GM18517 (cell line): ENCODE measurements at regions not wholly inside any gene's neighbourhood (a gene's known extent, or its start where the extent isn't known, plus 50 kb on each side); places are given as distances from the start of the nearest gene placed in this dataset.

Experiments
- ATAC-seq: cut with Tn5 transposase; IDR thresholded peaks from one replicate; pipeline ENCODE4 v1.9.1; 2021; ENCODE audit warnings: mild to moderate bottlenecking, moderate library complexity; ENCODE audit not compliant: unreplicated experiment

DNA sequence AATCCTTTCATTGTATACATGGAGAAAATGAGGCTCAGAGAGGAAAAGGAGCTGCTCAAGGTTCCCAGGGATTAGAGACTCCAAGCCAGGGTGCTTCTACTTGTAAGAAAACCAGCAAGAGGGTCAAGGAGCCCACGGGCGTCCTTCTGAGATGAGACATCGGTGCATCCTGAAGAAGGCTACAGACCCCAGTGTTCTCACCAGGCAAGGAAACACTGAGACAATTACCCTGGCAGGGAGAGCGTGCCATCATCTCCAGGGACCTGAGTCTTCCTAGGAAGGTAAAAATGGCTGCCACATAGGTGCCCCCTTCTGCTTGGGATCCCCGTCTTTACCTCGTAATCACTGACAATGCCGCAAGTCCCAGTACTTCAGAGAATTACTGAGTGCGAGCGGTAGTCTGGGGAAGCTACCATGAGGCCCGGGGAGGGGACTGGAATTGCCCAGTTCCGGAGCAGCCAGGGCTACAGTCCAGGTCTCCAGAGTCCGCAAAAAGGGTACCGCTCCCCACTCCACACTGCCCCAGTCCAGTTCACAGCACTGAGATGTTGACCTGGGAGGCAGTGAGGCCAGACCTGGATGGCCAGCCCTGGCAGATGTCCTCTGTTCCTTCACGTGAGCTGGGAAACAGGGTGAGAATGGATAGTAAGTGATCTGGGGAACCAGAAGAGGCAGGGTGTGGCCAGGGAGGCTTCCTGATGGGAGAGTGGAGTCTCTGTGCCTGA, 164.7 kb upstream of the SMAD3 start:
- ATAC-seq: no peak

DNA sequence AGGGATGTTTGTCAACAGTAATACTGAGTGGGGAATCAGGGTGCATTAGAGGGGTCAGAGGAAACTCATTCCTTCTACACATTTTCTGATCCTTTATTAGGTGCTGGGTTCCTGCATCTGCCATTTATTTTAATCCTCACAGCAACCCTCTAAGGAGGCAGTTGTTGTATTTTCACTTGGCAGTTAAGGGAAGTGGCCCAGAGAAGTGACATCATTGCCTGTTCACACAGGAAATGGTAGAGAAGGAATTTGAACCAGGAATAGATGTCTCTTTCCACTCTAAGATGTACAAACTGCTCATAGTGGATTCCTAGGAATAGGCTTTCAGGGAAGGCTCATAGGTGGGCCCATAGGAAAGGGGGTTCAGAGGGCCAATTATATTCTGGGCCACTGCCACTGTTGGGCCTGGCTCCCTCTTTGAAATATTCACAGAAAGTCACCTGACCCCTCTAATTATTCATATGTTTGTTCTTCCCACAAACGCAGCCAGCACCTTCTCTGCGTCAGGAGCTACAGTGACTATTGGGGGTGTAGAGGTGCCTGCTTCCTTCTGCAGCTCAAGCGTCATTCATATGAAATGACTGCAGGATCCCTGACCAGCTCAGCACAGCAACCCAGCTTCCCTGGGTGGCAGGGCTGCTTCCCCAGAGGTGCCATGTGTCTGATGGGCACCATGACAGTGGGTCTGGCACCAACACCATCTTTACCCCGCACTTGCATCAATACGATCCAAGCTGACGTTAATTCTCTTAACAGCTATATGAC, 163.9 kb upstream of the SMAD3 start:
- ATAC-seq: no peak

GRCh38 chr15:66905185-66905584, 160.2 kb upstream of the SMAD3 start:
- ATAC-seq: no peak

DNA sequence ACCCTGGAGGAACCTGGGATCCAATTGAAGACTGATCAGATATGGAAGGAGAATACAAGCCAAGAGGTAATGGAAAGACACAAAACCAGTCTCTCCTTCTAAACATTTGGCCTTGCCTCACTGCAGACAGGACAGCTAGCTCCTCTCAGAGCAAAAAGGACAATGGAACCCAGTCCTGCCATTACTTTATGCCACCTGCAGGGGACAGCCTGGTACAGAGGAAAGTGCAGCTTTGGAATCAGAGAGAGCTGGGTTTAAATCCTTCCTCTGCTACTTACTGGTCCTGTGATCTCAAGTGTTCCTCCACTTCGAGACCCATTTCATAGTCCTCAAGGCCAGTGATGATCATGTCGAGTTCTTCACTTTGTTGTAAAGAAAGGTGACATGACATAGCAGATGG, 159.4 kb upstream of the SMAD3 start:
- ATAC-seq: no peak

GRCh38 chr15:66906668-66907614, 158.5 kb upstream of the SMAD3 start:
- ATAC-seq: no peak

DNA sequence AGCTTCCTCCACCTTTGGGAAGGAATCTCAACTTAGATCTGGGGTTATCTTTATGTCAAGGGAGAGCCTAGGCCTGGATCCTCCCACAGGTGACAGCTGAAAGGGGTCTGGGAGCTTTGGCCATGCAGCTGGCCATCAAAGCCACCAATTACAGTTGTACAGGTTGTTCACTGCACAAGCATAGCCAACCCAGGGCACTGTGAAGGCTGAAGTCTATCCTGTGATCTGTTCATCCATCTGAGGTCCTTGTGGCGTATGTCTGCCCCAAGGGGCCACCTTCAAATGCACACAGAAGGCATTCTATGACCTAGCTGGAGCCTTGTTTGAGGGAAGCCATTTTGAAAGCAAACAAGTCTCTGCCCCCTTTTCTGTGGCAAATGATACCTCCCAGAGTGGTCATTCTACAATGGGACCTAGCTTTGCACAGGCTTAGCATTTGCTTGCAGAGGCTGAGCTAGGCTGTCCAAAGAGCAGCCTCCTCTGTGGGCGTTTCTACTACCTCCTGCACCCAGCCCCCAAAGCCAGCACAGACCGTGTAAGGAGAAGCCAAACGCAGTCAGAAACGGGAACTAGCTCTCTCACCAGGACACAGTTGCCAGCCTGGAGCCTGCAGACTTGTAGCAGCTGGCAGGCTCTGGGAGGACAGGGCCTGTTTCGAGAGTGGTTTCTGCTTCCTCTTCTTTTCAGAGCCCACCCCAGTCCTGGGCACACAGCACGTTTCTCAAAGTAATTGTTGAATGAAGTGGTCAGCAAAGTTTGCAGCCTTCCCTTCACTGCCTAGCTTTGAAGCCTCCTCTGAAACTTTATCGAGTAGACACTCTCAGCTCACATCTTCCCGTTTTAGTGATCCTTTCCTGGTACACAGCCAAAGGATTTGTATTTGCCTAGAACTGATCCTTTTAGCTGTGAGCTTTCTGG, 157.3 kb upstream of the SMAD3 start:
- ATAC-seq: no peak

GRCh38 chr15:66908744-66909095, 156.7 kb upstream of the SMAD3 start:
- ATAC-seq: no peak

- no peak for ATAC-seq
Measured at GRCh38 chr15:66909381-66909890, 156.0 kb upstream of the SMAD3 start.

DNA sequence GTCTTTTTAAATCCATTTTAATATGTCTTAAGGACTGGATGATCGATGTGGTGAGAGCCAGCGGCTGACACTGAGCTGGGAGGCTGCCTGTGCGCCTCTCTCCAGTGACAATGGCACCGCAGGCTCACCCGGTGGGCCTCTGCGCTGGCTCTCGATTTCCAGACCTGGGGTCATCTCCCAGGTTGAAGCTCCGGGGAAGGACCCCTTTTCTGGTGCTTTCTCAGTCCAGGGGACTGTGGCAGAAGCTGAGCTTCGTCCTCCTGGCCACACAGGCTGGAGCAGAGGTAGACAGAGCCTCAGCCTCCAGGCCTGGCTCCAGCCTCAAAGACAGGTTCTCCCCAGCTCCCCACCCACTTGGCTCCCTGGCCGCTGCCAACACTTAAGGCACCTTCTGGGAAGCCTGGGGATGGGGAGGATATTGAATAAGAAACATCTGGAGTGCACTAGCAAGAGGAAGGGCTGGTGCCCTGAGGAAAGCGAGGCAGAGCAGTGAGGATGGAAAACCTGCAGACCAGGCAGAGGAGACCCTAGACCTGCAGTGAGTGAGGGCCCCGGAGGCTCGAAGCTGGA, 154.2 kb upstream of the SMAD3 start:
- ATAC-seq: no peak

GRCh38 chr15:66912001-66912400, 153.4 kb upstream of the SMAD3 start:
- ATAC-seq: no peak

DNA sequence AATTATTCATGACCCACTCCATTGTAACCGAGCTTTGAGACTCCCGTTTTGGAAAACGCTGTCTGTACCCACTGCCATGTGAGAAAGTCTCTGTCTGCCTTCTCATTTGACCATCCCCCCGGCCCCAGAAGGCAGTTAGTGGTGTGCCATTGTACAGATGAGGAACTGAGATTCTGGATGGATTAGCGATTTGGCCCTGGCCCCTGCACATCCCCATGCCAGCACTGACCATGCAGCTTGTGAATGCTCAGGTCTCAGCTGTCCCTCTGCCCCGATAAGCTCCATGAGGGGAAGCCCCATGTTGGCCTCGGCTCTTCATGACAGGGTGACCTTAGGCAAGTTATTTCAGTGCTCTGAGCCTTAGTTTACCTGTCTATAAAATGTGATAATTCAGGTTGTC, 153.0 kb upstream of the SMAD3 start:
- no peak for ATAC-seq

DNA sequence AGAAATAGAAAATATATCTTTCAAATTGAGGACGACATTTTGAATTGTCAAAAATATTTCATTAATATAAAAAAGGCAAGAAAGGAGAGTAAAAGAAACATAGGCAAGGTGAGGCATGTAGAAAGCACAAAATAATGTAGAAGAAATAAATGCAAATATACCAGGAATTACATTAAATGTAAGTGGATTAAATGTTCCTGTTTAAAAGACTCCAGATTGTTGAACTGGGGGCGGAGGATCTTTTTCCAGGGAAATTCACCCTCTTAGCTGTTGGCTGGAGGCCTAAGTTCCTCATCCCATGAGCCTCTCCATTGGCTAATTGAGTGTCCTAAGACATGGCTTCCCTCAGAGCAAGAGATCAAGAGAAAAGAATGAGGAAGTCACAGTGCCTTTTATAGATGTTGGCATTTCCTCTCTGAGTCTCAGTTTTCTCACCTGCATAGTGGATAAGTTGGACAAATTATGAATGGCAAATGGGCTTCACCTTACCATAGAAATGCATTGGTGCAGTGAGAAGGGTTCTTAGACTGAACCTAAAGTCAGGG, 147.4 kb upstream of the SMAD3 start:
- ATAC-seq: no peak

DNA sequence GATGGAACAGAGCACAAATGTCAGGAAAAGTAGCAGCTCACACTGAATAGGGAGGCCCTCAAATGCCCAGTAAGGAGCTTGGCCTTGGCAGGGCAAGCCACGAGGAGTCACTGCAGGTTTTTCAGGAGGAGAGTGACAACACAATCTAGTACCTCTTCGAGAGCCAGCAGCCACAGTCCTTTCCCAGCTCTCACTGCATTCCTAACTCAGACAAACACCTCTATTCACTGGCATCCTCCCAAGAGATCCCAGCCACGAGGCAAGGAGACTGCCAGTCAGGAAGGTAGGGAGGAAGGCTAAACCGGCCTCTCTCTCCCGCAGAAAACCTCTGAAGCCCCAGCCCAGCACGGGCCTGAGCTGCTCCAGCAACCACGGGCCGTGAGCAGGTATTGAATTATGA, 146.0 kb upstream of the SMAD3 start:
- no peak for ATAC-seq

- ATAC-seq: no peak
Measured at GRCh38 chr15:66921319-66921915, 144.0 kb upstream of the SMAD3 start.

DNA sequence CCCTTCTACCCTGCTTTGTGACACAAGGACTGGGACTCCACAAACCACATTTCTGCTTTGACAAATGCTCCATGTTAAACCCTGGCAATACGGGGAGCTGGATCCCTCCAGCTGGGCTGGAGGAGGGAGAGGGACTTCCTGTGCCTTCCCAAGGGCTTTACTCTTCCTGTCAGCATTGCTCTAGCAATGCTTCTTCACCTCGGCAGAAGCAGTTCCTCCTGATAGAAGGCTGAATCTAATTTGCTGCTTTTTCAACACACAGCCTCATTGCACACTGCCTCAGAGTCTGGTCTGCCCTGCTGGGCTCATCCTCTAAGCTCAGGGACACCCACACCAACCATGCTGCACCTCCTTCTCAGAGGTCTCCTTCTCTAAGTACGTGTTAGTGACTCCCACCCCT, 142.8 kb upstream of the SMAD3 start:
- no peak for ATAC-seq

DNA sequence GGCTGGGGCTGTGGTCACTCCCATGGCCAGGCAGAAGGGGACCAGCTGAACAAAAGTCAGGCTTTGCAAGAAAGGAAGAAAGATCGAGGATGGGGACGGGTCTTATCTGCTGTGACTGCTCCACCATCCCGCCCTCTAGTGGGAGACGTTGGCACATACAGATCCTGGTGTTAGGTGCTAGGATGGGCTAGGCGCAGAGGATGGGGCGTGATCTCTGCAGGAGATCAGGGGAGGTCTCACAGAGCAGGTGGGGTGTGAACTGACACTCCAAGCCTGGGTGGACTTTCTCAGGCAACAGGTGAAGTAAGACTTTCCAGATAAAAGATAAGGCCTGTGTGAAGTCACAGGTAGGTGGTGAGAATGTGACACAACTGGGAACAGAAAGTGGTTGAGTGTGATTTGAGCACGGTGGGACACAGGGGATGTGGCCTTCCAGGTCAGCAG, 141.9 kb upstream of the SMAD3 start:
- no peak for ATAC-seq

GRCh38 chr15:66924889-66925288, 140.5 kb upstream of the SMAD3 start:
- ATAC-seq: no peak

GRCh38 chr15:66925721-66926120, 139.7 kb upstream of the SMAD3 start:
- ATAC-seq: no peak
